Left forelimb (tissue), 1 donor: ENCODE measurements at regions not wholly inside any gene's neighbourhood (a gene's known extent, or its start where the extent isn't known, plus 50 kb on each side); places are given as distances from the start of the nearest gene placed in this dataset.
"Not testable (repeated sequence)": the region's sequence is repeated elsewhere in the genome, so short reads cannot be mapped to it uniquely, and the experiment has no call there.

Source experiments
- DNase-seq: peaks from one replicate; pipeline ENCODE4 v3.0.0-alpha.2; 2018; ENCODE audit warnings: low spot score

- DNase-seq: not testable (repeated sequence)
These were observed 50.8 kb downstream of the PPIAL4G start for GRCh38 chr1:148432318-148432717.

GRCh38 chr1:148429856-148430255 lies 53.2 kb downstream of the PPIAL4G start:
- DNase-seq: not testable (repeated sequence)

DNA sequence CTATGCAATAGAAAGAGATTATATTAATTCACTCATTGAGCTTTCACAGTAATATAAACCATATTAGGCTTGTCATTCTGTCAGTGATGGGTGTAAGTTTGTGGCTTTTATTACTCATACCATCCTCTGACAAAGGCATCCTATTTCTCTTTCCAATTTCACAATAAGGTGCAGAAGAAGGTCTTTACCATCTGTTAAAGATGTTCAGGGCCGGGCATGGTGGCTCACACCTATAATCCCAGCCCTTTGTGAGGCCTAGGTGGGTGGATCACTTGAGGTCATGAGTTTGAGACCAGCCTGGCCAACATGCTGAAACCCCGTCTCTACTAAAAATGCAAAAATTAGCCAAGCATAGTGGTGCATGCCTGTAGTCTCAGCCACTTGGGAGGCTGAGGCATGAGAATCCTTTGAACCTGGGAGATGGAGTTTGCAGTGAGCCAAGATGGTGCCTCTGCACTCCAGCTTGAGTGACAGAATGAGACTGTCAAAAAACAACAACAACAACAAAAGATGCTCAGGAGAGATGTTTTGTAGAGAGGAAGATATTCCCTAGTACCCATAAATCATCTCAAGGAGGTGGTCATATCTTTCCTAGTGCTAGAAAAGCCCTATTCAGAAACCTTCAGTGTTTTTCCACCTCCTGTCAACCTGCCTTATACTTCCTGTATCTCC lies 56.0 kb downstream of the PPIAL4G start:
- DNase-seq: not testable (repeated sequence)

DNA sequence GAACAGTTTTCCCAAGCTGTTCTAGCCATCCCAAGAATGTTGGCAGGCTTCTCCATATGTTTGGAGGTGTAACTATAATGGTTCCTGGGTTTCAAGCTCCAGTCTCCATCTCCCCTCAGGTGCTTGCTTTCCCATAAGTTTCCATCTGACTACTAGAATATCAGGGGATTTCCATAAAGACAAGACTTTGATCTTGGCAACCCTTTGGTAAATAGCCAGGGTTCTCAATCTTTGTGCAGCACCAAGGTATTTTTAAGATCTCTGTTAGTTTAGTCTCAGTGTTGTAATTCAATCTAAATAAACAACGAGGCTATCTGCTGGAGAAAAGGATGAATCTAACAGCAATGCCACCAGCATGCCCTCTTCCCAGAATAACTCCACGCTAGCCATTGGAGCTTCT lies 56.7 kb downstream of the PPIAL4G start:
- not testable (repeated sequence) for DNase-seq

- not testable (repeated sequence) for DNase-seq
These were observed 58.7 kb downstream of the PPIAL4G start for GRCh38 chr1:148424143-148425003.

- not testable (repeated sequence) for DNase-seq
These were observed 60.2 kb downstream of the PPIAL4G start for GRCh38 chr1:148422921-148423320.

DNA sequence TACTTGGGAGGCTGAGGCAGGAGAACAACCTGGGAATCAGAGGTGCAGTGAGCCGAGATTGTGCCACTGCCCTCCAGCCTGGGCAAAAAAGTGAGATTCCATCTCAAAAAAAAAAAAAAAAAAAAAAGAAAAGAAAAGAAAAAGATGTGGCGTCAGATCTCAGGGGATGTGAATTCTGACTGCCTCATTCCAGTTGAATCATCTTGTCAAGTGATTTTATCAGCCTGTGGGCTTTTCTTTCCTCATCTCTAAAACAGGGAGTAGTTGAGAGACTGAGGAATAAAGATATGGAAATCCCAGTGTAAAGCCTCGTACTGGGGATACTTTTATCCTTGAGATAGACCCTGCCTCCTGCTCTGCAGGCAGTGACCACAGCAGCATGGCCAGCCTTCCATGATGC lies 65.9 kb downstream of the PPIAL4G start:
- not testable (repeated sequence) for DNase-seq

- DNase-seq: not testable (repeated sequence)
These were observed 69.7 kb downstream of the PPIAL4G start for GRCh38 chr1:148413385-148413784.

GRCh38 chr1:148404786-148405568 lies 78.1 kb downstream of the PPIAL4G start:
- not testable (repeated sequence) for DNase-seq

GRCh38 chr1:148403925-148404324 lies 79.2 kb downstream of the PPIAL4G start:
- DNase-seq: not testable (repeated sequence)

- DNase-seq: not testable (repeated sequence)
These were observed 80.0 kb downstream of the PPIAL4G start for GRCh38 chr1:148403085-148403456.

GRCh38 chr1:148402152-148403084 lies 80.7 kb downstream of the PPIAL4G start:
- not testable (repeated sequence) for DNase-seq

DNA sequence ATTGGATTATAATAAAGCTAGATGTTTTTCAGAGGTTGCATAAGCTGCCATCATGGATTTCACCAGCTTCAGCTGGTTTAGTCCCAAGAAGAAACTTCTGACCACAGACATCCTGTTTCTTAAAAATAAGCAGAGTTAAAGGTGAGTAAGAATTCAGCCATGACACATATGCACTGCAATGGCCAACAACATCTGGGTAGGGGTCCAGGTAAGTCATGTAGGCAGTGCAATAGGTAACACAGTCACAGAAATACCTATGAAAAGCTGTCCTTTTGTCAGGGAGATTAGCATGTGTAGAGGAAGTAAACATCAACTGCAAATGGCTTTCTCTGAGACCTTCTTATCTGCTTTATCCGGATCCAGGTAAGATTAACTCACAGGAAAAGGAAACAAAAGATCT lies 85.6 kb downstream of the PPIAL4G start:
- DNase-seq: not testable (repeated sequence)

DNA sequence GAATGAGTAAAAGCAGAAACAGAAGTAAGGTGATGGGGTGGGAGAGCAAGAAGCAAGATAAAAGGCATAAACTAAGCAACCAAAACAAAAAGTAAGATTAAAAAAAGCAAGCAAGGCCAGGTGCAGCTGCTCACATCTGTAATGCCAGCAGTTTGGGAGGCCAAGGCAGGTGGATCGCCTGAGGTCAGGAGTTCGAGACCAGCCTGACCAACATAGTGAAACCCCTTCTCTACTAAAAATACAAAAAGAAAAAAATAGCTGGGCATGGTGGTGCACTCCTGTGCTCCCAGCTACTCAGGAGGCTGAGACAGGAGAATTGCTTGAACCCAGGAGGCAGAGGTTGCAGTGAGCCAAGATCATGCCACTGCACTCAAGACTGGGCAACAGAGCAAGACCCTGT lies 90.6 kb downstream of the PPIAL4G start:
- not testable (repeated sequence) for DNase-seq

DNA sequence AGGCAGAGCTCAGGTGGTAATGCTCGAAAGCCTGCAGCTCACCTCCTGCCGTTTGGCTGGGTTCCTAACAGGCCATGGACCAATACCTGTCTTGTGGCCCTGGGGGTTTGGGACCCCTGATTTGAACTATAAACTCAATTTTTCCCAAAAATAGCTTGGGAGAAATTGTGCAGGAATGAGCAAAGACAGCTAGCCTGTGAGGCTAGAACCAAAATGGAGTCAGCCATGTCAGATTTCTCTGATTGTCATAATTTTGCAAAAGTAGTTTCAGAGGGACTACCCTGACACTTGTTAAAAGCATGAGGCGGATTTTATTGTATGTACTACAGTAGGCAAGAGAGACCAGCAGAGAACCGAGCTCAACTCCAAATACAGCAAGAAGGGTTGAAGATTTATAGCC lies 91.8 kb downstream of the PPIAL4G start:
- not testable (repeated sequence) for DNase-seq

DNA sequence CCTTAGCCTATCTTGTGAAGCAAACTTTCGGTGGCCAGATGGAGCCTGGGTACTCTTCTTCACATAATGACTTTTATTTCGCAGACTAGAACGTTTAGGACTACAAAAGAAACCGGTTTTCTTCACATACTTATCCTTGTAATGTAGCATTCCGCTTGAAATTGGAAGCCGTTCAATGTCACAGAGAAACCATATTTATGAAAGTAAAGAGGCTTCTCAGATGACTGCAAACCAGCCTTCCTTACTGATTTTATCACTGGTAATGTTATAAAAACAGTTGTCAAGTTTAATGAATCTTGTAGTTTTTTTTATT lies 94.1 kb downstream of the PPIAL4G start:
- no peak for DNase-seq

GRCh38 chr1:148388260-148389026 lies 94.7 kb downstream of the PPIAL4G start:
- DNase-seq: peak; percentile 90

- not testable (repeated sequence) for DNase-seq
These were observed 95.2 kb downstream of the PPIAL4G start for GRCh38 chr1:148387949-148388259.

- not testable (repeated sequence) for DNase-seq
These were observed 95.8 kb downstream of the PPIAL4G start for GRCh38 chr1:148387122-148387948.

GRCh38 chr1:148386617-148387016 lies 96.5 kb downstream of the PPIAL4G start:
- DNase-seq: no peak
